ENCODE measurements at regions not wholly inside any gene's neighbourhood (a gene's known extent, or its start where the extent isn't known, plus 50 kb on each side); places are given as distances from the start of the nearest gene placed in this dataset.

DNA sequence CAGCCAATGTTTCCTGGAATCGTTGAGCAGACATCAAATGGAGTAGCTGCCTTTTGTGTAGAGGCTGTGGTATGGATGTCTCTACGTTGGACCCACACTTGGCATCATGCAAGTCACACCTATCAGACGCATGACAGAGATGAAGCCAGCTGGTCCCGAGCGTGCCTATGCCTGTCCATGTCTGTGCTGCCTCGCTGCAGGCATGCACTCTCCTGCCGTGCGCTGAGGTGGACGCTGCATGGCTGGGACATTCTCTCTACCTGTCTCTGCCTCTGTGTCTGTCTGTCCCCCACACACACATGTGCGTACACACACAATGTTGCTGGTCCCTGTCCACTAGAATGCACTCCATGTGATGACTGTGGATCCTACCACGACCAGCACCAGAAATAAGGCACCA lies 514.2 kb upstream of the MYT1L start:
- no peak for DNase-seq

DNA sequence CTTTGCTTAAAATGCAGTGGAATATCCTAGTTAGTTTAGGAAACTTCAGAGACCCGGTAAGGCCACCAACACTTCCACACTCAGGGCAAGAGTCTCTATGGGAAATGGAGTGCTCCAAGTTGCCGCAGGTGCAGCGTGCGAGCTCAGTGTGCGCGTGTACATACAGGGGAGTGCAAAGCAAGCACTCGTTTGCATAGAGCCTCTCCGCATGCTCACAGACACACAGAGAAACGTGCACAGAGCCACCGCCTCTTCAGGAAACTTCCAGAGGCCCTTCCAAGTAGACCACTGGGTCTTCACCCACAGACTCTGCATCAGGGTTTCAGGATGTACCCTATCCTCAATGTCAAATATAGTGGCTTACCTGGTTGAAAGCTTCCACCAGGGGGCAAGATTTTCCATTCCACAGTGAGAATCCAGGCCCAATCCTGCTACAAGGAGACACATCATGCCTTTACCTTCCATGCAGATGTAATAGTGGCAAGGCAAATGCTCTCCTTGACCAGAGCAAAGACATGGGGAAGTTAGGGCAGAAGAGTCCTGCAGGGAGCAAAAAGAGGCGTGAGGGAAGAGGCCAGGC lies 513.0 kb upstream of the MYT1L start:
- DNase-seq = no peak

DNA sequence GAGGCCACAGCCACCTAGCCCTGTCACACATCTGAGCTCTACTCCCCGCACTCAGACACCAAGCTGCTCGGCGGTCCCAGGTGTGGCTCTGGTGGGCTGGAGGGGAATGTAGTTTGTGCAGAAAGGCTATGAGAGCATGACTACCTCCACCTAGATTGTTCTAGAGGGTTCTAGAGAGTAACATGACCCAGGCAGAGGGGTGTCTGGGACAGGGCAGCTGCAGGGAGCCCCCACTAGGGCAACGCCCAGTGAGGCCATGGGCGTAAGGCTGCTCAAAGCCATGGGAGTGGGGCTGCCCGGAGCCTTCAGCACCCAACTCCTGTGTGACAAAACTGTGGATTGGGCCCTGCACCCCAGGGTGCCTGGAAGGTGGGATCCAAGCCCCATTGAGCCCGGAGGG lies 511.4 kb upstream of the MYT1L start:
- DNase-seq = no peak

DNA sequence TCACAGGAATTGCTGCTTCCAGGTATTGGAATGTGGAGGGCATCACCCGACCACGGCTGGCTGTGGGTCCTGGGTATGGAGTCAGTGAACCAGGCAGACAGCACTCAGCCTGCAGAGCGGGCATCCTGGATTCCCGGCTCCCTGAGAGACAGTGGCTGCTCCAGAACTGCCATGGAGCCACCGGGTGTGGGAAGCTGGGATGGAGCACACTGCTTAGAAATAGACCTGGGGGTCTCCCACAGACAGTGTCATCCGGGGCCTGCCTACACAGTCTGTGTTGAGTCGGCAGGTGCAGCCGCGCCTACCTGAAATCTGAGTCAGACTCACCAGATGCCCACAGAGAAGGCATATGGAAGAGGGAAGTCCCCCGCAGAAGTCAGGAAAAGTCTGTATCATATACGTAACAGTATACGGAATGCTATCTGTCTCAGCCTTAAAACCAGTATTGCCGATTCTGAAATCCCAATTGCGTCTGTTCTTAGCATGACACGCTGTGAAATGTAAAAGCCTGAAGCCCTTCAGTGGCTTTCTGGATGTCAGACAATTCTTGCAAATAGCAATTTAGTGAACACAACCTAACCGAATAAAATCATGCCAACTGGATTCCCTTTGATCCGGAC lies 509.7 kb upstream of the MYT1L start:
- DNase-seq = no peak

DNA sequence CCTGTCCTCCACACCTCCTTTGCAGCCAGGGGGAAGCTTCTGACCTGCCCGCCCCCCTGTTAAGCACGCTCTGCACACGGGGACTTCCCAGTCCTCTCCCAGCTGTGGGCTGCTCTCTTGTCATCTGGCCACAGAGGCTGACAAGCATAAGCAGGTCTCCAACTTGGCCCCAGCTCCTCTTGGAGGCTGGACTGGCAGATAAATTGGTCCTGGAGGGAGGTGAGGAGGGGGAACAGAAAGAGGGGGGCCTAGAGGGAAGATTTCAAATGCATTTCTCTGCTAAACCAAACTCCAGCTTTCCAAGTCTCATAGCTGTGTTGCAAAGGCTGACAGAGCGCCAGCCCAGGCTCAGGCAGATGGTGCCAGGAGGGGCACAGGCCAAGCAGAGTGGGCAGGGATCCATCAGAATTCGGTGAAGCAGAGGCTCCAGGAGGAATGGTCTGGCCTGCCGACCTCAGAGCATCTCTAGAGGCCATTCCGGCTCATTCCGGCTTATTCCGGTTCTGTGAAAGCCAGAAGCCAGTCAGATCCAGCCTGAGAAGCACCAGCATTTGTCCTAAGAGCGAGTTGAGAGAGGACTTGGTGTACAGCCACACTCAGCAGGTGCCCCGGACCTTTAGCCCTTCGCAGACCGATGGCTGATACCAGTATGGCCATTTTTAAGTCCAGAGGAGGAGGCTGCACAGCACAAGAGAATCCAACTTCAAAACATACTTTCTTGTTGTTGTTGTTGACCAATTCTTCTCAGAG lies 508.9 kb upstream of the MYT1L start:
- no peak for DNase-seq

DNA sequence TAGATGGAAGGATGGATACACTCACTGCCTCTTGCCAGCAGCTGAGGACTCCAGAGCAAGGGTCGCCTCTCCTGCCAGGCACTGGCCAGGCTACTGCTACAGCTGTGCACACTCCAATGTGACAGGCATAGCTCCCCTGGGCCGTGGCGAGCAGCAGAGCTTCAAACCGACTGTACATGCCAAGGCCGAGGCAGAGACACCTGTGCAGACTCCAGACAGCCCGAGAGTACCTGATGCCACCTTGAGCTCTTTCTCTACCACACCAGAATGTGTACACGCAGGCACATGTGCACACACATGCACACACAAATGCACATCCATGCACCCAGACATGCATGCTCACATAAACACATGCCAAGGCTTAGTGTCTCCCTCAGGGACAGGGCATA lies 508.3 kb upstream of the MYT1L start:
- no peak for DNase-seq

DNA sequence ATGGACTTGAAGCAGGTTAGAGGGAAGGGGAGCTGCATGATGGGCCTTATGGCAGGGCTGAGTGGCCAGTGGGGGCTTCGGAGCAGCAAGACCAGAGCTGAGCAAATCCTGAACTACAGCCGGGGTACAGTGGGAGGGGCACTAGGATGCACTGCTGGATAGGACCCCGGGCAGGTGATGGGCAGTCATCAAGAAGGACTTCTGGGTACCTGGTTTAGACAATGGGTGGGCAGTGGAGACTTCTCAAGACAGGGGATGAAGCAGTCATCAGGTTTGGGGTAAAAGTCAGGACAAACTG lies 507.4 kb upstream of the MYT1L start:
- no peak for DNase-seq

DNA sequence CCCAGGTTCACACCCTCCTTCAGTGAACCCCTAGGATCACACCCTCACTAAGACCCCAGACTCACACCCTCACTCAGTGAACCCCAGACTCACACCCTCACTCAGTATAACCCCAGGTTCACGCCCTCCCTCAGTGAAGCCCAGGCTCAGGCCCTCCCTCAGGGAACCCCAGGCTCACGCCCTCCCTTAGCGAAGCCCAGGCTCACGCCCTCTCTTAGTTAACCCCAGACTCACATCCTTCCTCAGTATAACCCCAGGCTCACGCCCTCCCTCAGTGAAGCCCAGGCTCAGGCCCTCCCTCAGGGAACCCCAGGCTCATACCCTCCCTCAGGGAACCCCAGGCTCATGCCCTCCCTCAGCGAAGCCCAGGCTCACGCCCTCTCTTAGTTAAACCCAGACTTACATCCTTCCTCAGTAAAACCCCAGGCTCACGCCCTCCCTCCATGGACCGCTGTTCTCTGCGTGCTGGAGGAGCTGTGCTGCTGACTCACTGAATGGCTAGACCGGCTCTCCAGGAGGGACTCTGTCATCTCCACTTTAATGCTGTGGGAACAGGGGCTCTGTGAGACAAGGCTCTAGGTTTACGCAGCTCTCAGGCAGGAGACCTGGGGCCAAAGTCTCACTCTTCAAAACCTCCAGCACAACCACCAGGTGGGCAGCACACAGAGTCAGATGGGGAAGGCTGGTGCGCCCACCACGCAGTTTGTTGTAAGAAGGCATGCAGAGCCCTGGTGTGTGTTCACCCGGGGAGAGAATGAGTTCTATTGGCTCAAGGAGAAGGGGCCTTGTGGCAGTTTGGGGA lies 506.9 kb upstream of the MYT1L start:
- DNase-seq = no peak

DNA sequence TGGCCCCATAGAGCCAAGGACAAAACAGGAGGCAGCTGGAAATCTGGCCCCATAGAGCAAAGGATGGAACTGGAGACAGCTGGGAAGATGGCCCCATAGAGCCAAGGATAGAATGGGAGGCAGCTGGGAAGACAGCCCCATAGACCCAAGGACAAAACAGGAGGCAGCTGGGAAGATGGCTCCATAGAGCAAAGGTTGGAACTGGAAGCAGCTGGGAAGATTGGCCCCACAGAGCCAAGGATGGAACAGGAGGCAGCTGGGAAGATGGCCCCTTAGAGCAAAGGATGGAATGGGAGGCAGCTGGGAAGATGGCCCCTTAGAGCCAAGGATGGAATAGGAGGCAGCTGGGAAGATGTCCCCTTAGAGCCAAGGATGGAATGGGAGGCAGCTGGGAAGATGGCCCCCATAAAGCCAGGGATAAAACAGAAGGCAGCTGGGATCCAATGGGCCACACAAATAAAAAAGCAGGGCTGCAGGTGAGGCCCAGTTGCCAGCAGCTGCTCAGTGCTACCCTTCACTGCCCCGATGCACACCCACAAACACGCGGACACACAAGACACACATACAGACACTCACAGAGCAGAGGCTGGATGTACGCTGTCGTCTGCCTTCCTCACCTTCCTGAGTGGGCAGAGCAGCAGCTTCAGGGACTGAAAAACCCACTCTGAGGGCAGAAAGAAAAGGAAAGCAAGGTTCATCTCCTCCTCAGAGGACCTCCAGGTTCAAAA lies 505.4 kb upstream of the MYT1L start:
- no peak for DNase-seq

DNA sequence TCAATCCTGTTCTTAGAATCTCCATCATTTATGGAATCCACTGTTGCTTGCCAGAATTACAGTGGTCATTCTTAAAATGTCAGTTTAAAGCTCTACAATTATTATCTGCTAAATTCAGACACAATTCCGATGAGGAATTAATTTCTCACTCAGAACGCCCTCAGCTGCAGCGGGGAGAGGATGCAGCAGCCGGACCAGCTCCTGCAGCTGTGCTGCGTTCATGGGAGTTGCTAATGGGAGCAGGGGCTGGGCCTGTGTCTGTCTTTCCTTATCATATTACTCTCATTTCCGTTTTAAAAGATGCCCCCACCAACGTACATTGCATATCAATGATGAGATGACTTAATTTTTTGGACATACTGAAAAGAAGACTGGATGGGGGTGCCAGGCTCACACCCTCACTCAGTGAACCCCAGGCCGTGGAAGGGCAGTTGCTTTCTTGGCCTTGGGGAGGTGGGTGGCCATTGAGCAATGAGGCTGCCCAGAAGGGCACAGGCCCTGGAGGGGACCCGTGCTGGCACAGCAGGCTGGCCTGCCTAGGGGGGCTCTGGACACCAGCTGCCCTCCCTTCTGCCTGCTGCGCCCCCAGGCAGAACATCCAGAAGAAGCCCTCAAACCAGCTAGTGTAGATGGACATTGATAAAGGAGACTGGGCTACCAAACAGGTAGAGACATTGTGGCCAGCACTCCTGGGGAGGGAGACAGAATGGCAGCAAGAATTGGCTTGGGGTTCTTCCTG lies 503.6 kb upstream of the MYT1L start:
- no peak for DNase-seq

DNA sequence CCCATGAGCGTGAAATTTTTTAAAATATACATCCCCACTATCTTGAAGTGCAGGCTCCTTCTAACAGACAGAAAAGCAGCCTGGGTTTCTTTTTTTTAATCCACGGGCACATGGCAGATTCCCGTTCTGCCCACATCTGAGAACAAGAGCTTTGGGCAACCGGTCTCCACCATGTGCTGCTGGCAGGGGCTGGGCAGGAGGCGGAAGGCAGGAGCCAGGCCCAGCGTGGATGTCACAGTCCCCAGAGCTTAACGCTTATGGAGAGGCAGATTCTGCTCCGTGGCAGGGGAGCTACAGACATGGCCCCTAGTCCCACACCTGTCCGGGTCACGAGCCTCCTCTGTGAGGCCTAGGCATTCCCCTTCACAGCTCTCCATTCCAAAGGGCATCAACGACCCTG lies 503.0 kb upstream of the MYT1L start:
- no peak for DNase-seq

DNA sequence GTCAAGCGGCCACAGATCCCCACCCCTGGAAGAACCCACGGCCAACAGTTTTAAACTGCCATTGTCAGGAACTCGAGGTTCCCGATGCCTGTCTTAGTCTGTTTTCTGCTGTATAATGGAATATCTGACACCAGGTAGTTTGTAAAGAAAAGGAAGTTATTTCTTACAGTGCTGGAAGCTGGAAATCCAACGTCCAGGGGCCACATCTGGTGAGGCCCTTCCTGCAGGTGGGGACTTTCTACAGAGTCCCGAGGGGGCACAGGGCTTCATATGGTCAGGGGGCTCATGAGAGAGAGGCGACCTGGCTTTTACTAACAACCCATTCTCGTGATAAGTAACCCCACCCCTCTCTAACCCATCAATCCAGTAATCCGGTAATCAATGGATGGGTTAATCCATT lies 501.6 kb upstream of the MYT1L start:
- no peak for DNase-seq

DNA sequence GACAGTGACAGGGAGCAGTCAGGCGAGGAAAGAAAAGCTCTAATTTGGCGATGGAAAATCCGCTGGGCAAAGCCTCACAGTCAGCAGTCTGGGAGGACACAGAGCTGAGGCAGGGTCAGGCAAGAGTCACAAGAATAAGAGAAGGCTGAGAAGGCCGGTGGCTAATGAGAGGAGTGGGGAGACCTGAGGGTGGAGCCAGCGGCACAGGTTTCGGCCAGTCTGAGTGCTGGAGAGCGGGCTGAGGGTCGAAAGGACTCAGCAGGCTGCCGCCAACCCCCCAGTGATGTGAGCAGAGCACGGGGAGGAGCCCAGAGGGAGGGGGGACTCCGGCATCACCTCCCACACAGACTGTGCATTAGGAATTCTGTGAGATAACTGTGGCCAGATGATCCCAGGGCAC lies 500.6 kb upstream of the MYT1L start:
- no peak for DNase-seq

DNA sequence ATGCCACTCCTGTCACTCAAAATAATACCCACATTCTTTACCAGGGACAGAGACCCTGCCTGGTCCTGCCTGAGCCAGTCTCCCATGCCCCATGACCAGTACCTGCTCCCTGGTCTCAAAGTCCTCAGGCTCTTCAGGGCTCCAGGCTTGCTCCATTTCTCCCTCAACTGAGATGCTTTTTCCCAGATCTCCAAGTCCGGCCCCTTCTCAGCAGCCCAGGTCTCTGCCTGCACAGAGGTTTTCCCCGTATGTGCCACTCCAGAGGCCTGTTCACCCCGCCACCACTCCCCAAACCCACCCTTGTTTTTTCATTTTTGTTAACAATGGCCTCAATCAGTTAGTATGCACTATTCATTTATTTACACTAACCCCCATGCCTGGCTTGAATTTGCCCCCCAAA lies 499.5 kb upstream of the MYT1L start:
- no peak for DNase-seq

DNA sequence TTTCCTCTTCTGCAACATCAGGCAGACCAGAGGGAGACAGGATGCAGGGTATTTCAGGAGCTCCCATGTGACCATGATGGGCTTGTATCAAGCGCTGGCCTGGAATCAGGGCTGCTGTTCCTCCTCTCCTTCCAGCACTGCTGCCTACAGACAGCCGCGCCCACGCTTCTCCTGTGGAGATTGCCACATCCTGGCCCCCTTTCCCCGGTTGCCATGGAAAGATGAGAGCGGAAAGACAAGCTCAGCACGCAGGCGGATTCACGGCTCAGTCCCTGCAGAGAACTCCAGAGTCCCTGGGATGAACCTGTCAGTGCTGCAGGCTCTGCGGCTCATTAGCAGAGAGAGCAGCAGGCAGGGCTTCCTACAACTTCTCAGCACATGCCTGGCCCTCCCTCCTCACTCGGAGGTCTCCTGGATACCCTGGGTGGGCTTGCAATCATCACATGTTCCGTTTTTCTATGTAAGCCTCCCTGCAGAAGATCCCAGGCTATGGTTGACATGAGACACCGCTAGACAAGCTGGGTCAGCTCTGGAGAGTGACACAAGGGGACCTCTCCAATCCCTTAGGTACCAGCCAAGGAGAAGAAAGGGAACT lies 497.8 kb upstream of the MYT1L start:
- no peak for DNase-seq

DNA sequence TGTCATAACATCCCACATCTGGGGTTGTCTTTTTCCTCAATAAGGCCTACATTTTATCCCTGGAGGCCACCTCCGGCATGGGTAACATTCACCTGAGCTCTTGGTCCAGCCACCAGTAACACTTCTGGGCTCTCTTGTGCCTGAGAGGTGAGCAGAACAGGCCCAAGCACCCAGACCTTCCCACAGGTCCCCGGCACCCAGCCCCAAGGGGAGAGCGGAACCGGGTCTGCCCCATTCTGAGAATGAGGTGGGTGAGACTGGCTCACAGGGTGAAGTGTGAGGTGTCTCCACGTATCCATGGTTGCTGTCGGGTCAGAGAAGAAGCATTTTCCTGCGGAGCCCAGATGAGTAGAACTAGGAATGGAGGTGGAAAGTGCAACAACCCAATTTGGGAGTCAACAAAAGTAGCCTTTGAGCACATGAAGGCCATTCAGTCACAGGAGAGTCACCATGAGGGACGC lies 496.7 kb upstream of the MYT1L start:
- DNase-seq = no peak

DNA sequence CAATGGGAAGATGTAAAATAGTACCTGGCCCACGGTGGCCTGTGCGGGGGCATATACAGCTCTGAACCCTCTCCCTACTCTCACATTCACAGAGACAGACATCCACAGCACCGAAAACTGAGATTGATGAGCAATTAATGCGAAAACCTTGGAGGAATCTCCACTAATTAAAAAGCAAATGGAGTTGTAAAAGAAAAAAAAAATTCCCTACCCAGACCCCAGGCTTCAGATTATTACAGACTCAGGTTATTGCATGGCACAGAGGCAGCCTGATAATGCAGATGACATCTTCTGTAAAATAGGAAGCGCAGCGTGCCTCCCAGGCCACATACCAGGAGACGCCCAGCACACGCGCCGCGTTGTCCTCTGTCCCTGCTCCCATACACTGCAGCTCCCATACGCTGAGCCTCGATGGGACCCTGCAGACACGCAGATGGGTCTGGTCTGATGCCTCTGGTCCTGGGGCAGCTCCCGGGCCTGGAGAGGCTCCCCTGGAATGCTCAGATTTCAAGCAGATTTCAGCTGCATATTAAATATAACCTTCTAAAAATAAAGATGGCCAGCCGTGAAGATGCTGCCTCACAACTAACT lies 496.1 kb upstream of the MYT1L start:
- DNase-seq = no peak

DNA sequence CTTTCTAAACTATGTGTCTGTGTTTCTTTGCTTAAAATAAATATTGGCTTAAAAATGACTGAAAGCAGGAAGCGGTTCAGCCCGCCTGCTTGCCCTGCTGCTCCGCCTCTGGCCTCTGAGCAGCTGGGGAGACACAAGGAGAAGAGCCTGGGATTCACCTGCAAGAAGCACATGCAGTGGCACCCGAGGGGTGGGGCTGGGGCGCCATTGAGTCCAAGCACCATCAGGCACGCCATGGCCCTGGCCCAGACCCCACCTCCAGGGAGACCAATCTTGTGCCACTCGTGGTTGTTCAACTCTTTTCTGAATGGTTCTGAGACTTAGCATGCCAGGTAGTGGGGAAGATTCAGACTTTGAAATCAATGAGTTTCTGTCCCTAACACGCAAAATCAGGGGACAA lies 495.5 kb upstream of the MYT1L start:
- no peak for DNase-seq

DNA sequence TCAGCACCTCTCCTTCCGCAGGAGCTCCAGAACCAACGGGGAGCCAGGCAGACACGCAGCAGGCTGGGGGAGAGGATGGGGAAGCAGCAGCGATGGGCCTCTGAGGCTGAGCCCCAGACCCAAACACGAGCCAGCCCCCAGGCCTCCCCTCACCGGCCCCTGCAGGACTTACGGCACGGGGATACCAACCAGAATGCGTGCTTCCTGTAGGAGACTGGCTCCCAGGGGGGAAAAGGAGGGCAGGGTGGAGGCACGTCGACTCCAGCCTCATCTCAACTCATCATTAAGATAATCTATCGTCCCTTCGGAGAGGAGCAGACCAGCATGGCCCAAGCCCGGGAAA lies 495.1 kb upstream of the MYT1L start:
- DNase-seq = no peak

DNA sequence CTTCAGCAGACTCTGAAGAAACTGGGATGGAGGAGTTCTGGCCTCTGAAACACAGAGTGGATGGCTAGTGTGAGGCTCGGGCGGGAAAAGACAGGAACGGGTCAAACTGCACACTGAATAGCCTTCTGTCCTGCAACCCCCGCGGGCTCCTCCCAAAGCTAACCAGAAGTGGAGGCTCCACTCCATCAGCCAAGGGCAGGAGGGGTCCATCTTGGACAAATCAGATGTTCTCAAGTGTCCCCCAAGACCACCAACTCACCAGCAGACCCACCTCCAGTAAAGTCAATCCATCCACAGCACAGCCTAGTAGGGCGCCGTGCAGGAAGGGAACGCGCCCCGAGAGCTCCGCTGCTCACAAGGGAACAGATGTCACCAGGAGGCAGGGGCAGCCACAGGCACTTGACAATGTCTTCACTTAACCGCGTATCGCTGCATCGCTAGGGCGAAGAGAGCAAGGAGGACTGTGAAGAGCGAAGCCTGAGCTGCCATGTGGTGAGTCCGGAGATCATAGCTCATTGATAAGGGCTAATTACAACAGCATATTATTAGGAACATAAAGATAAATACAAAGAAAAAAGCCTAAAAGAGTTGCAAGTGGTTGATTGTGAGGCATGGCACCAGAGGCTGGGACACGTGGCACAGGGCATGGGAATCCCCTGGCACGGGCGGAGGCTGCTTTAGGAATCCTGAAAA lies 494.6 kb upstream of the MYT1L start:
- no peak for DNase-seq

DNA sequence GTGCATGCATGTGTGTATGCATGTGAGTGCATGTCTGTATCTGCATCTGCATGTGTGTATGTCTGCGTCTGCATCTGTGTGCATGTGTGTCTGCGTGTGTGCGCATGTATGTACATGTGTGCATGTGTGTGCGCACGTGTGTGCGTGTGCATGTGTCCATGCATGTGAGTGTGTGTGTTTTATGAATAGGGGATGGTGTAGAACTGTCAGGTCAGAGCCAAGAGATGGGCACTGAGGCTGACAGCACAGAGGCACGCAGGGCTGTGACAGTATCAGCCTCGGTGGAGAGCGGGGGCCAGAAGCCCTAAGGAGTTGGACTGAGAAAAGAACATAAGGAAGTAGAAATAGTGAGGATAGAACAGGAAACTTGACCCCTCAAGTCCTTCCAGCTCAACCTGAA lies 494.0 kb upstream of the MYT1L start:
- no peak for DNase-seq
